Stomach (tissue), 4 donors: ENCODE measurements at regions not wholly inside any gene's neighbourhood (a gene's known extent, or its start where the extent isn't known, plus 50 kb on each side); places are given as distances from the start of the nearest gene placed in this dataset.

Experiments
- CTCF ChIP-seq, 7 experiments: fragments of 450-650 bp in 4 of 7; fragments of 200-600 bp in 3 of 7; sonication (generic) in 3 of 7; IDR thresholded peaks; one replicate each; pipeline ENCODE4 v1.5.1; 2016 to 2019; ENCODE audit warnings: antibody characterized with exemption in 7 of 7, control low read depth in 2 of 7, mild to moderate bottlenecking in 1 of 7
- EP300 ChIP-seq: sonication (generic); formaldehyde crosslinking; IDR thresholded peaks from one replicate; pipeline ENCODE4 v1.6.1; 2017; ENCODE audit warnings: antibody characterized with exemption
- POLR2A ChIP-seq, 4 donors: fragments of 450-650 bp; IDR thresholded peaks; one replicate each; pipeline ENCODE4 v1.6.1; 2016; ENCODE audit warnings: antibody characterized with exemption in 4 of 4, control low read depth in 2 of 4, mild to moderate bottlenecking in 1 of 4, moderate library complexity in 1 of 4

GRCh38 chr12:118493962-118494361, 117.6 kb downstream of the SUDS3 start:
- TF ChIP-seq EP300 (no peak), CTCF (IDR thresholded peaks at IDR 0.05) (no peak), POLR2A (IDR thresholded peaks at IDR 0.05) (no peak)
